Activated CD4-positive, CD25-positive, alpha-beta regulatory T cell treated with anti-CD3 and anti-CD28 coated beads, Interleukin-2, amount 50 U/mL, for 24 hours (primary cell): ENCODE measurements at regions not wholly inside any gene's neighbourhood (a gene's known extent, or its start where the extent isn't known, plus 50 kb on each side); places are given as distances from the start of the nearest gene placed in this dataset.

Experiments used
- ATAC-seq, 2 donors: fragments of 150-1000 bp; cut with Tn5 transposase; one replicate each; pipeline ENCODE4 v1.10.0; 2021; ENCODE audit warnings: mild to moderate bottlenecking in 1 of 2, moderate library complexity in 1 of 2

DNA sequence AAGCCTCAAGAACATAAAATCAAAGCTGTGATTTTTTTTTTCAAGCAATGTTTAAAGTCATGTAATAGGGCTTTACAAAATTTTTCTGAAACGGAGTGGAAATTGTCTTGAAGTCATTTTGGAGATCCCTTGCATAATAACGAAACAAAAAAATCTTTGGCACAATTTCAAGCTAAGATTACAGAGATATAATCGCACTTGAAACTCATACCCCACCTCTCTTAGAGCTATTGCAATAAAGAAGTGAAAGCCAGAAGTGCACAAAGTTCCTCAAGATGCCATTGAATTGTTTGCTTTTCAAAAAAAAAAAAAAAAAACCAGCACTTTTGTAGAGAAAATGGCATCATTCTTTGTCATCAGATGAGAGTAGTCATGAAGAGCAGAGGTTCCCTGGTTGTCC lies 152.3 kb downstream of the PAX3 start:
- no peak for ATAC-seq

DNA sequence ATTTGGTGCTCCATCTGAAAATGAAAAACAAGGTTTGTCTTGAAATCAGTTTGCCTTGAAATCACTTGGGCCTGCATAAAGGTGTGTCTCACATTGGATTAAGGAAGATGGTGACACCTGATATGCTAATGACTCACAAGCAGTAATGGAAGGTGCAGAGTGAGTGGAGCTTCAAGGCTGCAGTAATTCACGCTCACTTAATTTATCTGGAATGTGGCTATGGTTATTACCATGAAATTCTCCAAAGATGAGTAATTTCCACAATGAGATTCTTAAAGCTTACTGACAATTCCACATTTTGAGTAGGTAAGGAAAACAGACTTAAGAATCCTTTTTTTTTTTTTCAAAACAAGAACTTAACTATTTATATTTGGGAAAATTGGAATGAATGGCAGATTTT lies 156.8 kb downstream of the PAX3 start:
- no peak for ATAC-seq

- ATAC-seq = no peak
Measured at GRCh38 chr2:222136106-222136630, 162.6 kb downstream of the PAX3 start.

DNA sequence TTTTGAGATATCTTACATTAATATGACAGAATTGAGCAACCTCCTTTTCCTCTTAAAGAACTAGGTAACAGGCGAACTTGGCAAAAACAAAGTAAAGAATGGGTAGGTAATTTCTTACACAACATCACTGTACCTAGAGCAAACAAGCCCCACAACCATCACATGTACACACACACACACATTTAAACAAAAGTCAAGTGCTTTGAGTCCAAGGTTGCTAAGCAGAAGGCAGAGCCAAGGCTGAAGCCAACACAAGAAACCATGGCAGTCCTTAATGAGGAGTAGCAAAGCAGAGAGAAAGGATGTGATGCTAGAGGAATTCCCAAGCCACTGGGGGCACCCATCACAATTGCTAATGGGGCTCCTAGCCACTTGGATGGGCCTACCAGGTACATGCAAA lies 164.1 kb downstream of the PAX3 start:
- ATAC-seq = no peak

- ATAC-seq = no peak
Measured at GRCh38 chr2:222133897-222134296, 164.9 kb downstream of the PAX3 start.

- no peak for ATAC-seq
Measured at GRCh38 chr2:222130855-222131254, 167.9 kb downstream of the PAX3 start.

- no peak for ATAC-seq
Measured at GRCh38 chr2:222127660-222128059, 171.1 kb downstream of the PAX3 start.

- no peak for ATAC-seq
Measured at GRCh38 chr2:222120933-222121332, 177.9 kb downstream of the PAX3 start.

- ATAC-seq = no peak
Measured at GRCh38 chr2:222115296-222115695, 183.5 kb downstream of the PAX3 start.

- ATAC-seq = no peak
Measured at GRCh38 chr2:222108957-222109585, 189.7 kb downstream of the PAX3 start.

GRCh38 chr2:222108497-222108896 lies 190.3 kb downstream of the PAX3 start:
- no peak for ATAC-seq

DNA sequence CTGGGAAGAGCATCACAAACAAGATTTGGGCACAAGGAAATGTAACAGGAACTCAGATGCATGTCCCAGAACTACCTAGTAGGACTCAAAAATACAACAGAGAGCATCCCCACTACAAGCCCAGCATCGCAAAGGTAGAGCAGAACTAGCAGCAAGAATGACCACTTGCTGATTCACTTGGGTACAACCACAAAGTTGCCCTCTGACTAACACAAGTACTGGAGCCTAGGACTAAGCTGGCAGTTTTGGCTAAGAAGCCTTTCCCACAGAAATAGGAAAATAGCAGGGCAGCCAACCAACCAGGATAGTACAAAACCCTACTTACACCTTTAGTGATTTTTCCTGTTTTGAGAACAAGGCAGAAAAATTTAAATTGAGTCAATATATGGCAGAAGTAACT lies 193.8 kb downstream of the PAX3 start:
- no peak for ATAC-seq

DNA sequence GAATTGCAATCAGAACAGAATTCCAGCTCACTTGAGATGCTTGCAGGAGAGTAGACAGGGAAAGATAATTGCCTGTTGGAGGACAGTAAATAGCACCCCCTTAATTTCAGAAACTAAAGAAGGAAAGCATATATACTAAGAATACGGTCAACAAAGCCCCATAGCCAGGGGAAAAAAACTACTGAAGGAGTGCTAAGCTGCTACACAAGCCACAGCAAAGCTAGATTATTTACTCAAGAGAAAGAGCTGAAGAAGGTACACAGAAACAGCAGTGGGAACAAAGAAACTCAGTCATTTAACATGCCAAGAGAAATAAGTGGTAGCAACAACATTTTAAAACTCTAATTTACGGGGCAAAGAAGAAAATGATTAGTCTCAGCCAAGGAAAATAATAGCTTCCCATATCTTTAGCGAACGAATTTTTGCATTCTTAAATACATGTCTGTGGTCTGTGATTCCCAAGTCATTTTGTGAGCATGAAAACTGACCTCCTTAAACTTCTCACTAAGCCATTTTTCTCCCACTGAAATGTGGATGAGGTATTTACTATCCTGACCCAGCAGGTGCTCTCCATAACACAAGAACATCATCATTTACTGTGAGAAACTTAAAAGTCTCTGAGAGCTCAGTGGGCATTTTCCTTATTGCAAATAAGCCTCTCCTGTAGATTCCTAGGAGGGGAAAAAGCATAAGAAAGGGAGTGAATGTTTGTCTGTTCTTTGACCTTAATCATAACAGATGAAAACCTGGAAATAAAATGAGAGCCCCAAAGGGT lies 196.0 kb downstream of the PAX3 start:
- no peak for ATAC-seq

- ATAC-seq = no peak
Measured at GRCh38 chr2:222100704-222101699, 197.8 kb downstream of the PAX3 start.

DNA sequence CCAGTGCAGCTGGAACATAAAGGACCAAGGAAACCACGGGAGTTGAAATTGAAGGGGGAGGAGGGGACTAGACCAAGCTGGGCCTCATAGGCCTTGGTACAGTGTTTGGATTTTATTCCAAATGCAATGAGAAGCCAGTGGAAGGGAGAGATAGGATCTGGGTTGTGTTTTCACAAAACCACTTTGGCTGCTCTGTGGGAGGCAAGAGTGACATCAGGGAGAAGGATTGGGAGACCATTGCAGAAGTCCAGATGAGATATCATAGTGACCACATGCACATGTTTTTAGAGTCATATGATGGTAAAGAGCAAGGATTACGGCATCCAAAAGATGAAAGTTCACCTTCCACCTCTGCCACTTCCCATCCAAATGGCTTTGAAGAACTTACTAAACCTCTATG lies 210.2 kb downstream of the PAX3 start:
- no peak for ATAC-seq

GRCh38 chr2:222087998-222088397 lies 210.8 kb downstream of the PAX3 start:
- no peak for ATAC-seq

DNA sequence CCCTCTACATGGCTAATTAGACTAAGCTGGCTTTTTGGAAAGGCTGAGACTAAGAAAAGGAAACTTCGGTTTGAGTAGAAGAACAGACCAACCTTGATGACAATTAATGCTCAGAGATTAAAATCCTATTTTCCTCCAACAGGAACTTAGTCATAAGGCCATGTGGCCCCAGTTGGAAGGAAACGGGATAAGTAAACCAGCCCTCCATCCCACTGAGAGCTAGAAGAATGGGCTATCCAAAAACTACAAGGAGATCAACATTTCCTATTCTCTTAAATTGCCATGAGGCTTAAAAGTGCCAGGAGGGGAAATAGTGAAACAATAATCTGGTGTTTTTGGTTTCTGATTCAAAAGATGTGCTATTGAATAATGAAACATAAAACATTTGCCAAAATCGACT lies 216.6 kb downstream of the PAX3 start:
- no peak for ATAC-seq

DNA sequence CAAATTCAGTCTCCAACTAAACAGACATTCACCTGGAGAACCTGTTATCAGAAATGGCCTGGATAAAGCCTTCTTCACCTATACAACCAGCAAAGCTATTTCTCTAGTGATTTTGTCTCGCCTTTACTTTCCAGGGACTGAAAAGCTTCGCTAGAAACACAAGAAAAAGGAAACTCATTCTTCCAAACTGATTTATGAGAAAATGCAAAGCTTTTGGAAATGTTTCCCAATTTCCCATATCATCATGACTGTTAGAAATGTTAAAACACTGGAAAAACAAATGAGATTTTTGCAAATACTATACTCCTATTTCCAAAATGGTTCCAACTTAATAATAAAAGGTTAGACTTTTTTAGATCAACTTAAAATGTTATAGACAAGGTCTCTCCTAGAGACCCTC lies 218.7 kb downstream of the PAX3 start:
- no peak for ATAC-seq

- no peak for ATAC-seq
Measured at GRCh38 chr2:222076973-222077690, 221.7 kb downstream of the PAX3 start.

GRCh38 chr2:222074674-222075073 lies 224.1 kb downstream of the PAX3 start:
- ATAC-seq = no peak

GRCh38 chr2:222071911-222072310 lies 226.9 kb downstream of the PAX3 start:
- no peak for ATAC-seq

DNA sequence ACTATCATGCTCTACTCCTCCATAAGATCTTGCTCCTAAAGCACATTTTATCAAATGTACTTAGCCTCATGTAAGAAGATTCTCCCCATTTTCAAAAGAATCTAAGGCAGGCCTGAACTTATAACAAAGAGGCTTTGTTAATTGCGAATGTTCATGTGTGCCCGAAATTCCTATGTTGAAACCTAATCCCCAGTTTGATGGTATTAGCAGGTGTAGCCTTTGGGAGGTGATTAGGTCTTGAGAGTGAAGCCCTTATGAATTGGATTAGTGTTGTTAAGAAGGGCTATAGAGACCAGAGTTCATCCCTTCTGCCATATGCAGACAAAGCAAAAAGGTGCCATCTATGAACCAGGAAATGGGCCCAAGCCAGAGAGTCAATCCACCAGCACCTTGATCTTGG lies 234.5 kb downstream of the PAX3 start:
- no peak for ATAC-seq
